ENCODE measurements at regions not wholly inside any gene's neighbourhood (a gene's known extent, or its start where the extent isn't known, plus 50 kb on each side); places are given as distances from the start of the nearest gene placed in this dataset.

GRCh38 chr10:78911533-78912340, 157.0 kb upstream of the ZMIZ1 start:
- no peak for TF ChIP-seq CTCF (IDR thresholded peaks at IDR 0.05)
- no peak for TF ChIP-seq ZFX (IDR thresholded peaks at IDR 0.05; ENCODE audit: borderline replicate concordance)

Measured in 22Rv1 (cell line).